Esophagus squamous epithelium (tissue), 4 donors: ENCODE measurements at regions not wholly inside any gene's neighbourhood (a gene's known extent, or its start where the extent isn't known, plus 50 kb on each side); places are given as distances from the start of the nearest gene placed in this dataset.

Source experiments
- POLR2A ChIP-seq, 4 donors: fragments of 450-650 bp; IDR thresholded peaks; one replicate each; pipeline ENCODE4 v1.6.1; 2017; ENCODE audit warnings: antibody characterized with exemption in 4 of 4, mild to moderate bottlenecking in 4 of 4, moderate library complexity in 3 of 4
- TF ChIP-seq, protein P1 (sequence below), 6 experiments: fragments of 450-650 bp in 4 of 6; fragments of 200-600 bp in 2 of 6; sonication (generic) in 2 of 6; IDR thresholded peaks; one replicate each; pipeline ENCODE4 v1.5.1; 2016 to 2019; ENCODE audit warnings: antibody characterized with exemption in 6 of 6, mild to moderate bottlenecking in 4 of 6, moderate library complexity in 4 of 6

DNA sequence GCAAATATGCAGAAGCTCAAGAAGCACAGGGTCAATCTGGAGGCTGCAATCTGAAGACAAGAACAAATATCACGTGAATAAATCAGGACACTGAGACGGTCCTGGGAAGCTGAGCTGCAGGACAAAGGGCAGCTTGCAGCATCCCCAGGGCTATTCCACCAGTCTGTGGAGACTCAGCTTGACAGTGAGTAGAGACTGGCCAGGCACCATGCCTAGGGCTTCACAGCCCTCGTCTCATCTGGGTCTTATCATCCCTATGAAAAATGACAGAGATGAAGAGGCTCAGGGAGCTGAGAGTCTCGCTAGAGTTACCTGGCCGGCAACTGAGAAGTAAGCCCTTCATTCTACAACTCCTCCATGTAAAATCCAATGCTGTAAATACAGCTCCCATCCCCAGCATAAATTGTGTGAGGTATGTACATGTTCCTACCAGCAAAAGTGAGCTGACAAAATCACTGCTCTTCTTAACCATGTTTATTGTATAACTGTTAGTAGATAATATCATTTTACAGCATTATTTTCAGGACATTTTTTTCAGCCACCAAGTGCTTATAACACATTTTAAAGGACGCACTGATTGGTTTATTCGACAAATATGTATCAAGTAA, 186.6 kb upstream of the IGFBP3 start:
- TF ChIP-seq, protein P1, sequence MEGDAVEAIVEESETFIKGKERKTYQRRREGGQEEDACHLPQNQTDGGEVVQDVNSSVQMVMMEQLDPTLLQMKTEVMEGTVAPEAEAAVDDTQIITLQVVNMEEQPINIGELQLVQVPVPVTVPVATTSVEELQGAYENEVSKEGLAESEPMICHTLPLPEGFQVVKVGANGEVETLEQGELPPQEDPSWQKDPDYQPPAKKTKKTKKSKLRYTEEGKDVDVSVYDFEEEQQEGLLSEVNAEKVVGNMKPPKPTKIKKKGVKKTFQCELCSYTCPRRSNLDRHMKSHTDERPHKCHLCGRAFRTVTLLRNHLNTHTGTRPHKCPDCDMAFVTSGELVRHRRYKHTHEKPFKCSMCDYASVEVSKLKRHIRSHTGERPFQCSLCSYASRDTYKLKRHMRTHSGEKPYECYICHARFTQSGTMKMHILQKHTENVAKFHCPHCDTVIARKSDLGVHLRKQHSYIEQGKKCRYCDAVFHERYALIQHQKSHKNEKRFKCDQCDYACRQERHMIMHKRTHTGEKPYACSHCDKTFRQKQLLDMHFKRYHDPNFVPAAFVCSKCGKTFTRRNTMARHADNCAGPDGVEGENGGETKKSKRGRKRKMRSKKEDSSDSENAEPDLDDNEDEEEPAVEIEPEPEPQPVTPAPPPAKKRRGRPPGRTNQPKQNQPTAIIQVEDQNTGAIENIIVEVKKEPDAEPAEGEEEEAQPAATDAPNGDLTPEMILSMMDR (IDR thresholded peaks at IDR 0.05): no peak
- TF ChIP-seq POLR2A (IDR thresholded peaks at IDR 0.05): no peak
